Testis (tissue), 2 donors: ENCODE measurements at regions not wholly inside any gene's neighbourhood (a gene's known extent, or its start where the extent isn't known, plus 50 kb on each side); places are given as distances from the start of the nearest gene placed in this dataset.
"Not testable (repeated sequence)": the region's sequence is repeated elsewhere in the genome, so short reads cannot be mapped to it uniquely, and the experiment has no call there.

Experiments used
- DNase-seq: peaks from one replicate; pipeline ENCODE4 v3.0.0-alpha.2; 2019
- H3K27ac ChIP-seq, 2 donors: fragments of 200-600 bp; sonication (generic); one replicate each; pipeline ENCODE4 v1.5.1; 2019
- H3K27me3 ChIP-seq: fragments of 200-600 bp; sonication (generic); one replicate; pipeline ENCODE4 v1.5.1; 2019
- H3K36me3 ChIP-seq: fragments of 200-600 bp; sonication (generic); one replicate; pipeline ENCODE4 v1.5.1; 2017; ENCODE audit warnings: low read depth; ENCODE audit errors: missing control alignments
- H3K4me1 ChIP-seq: fragments of 200-600 bp; sonication (generic); one replicate; pipeline ENCODE4 v1.5.1; 2019
- H3K4me3 ChIP-seq, 2 donors: fragments of 200-600 bp; sonication (generic); one replicate each; pipeline ENCODE4 v1.5.1; 2017 to 2019
- H3K9me3 ChIP-seq: fragments of 200-600 bp; sonication (generic); one replicate; pipeline ENCODE4 v1.5.1; 2017
- POLR2A ChIP-seq: fragments of 450-650 bp; IDR thresholded peaks from one replicate; pipeline ENCODE4 v1.6.1; 2017; ENCODE audit warnings: antibody characterized with exemption, mild to moderate bottlenecking, moderate library complexity
- WGBS, 2 donors: methylation state at CpG; one replicate each; pipeline ENCODE4 v1.1.5; 2018; 5-methylcytosine and 5-hydroxymethylcytosine counted together
- intact Hi-C: fragments of 100-400 bp; cut with DNase I; formaldehyde crosslinking; loops from one replicate; pipeline ENCODE4 v1.15.1; 2023; ENCODE audit warnings: low total_unique reads
- TF ChIP-seq, protein P1 (sequence below), 3 experiments: fragments of 450-650 bp in 2 of 3; fragments of 200-600 bp in 1 of 3; sonication (generic) in 1 of 3; IDR thresholded peaks; one replicate each; pipeline ENCODE4 v1.5.1; 2016 to 2019; ENCODE audit warnings: antibody characterized with exemption in 3 of 3, mild to moderate bottlenecking in 2 of 3, moderate library complexity in 1 of 3

DNA sequence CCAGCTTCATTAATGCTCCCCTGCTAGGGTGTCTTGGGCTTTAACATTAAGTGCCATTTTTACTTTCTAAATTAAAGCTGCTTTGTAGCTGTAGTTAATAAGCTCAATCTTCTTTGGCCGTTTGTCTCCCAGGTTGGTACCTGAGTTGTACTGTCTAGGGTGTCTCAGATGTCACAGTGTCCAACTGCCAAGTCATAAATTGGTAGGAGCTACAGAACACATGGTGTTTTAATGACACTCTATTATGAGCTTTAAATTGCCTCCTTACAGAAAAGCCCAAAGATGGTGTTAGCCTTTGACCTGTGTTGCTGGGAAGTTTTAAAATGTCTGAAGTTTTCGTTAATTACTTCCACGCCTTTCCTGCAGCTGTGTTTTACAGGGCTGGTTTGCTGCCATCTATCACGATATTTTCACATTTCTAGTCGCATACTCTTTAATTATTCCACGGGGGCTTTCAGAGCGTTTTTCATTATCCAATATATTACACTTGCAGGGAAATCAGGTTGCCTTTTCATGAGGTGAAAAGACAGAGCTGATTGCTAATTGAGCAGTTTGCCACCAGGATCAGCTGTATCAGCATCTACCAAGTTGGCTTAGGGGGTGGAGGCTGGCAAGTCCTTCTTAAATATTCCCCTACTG lies 247.8 kb upstream of the PLPP4 start:
- 55 to 60% methylated on average over 7 of the region's 7 CpGs for WGBS, 2 donors
- Histone ChIP-seq H3K9me3 (no peaks in the 10 kb centered on the region), H3K36me3 (no peaks in the 10 kb centered on the region), H3K4me1 (no peaks in the 10 kb centered on the region), H3K27me3 (no peaks in the 10 kb centered on the region), H3K27ac (no peak overlapping the region), H3K4me3 (no peak overlapping the region)
- intact Hi-C loops = no loop called here
- TF ChIP-seq, protein P1, sequence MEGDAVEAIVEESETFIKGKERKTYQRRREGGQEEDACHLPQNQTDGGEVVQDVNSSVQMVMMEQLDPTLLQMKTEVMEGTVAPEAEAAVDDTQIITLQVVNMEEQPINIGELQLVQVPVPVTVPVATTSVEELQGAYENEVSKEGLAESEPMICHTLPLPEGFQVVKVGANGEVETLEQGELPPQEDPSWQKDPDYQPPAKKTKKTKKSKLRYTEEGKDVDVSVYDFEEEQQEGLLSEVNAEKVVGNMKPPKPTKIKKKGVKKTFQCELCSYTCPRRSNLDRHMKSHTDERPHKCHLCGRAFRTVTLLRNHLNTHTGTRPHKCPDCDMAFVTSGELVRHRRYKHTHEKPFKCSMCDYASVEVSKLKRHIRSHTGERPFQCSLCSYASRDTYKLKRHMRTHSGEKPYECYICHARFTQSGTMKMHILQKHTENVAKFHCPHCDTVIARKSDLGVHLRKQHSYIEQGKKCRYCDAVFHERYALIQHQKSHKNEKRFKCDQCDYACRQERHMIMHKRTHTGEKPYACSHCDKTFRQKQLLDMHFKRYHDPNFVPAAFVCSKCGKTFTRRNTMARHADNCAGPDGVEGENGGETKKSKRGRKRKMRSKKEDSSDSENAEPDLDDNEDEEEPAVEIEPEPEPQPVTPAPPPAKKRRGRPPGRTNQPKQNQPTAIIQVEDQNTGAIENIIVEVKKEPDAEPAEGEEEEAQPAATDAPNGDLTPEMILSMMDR (IDR thresholded peaks at IDR 0.05) = no peak
- TF ChIP-seq POLR2A = no peak
- DNase-seq = no peak

DNA sequence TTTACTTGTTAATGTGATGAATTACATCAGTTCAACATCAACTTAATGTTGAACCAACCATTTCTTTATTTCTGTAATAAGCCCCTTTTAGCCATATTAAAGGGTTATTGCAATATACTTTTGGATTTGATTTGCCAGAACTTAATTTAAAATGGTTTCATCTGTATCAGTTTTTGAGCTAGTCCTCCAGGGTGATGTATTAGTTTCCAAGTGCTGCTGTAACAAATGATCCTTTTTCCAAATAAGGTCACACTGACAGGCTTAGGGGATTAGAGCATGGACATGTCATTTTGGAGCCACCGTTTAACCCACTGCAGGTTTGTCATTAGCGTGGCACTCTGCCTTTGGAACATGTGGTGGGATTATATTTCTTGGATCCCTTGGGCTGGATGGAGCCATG lies 244.8 kb upstream of the PLPP4 start:
- H3K9me3 ChIP-seq = no peaks in the 10 kb centered on the region
- no peak for DNase-seq
- WGBS, 2 donors = 90 to 95% methylated on average over 2 of the region's 2 CpGs
- no peaks in the 10 kb centered on the region for H3K4me1 ChIP-seq
- intact Hi-C loops = no loop called here
- no peaks in the 10 kb centered on the region for H3K36me3 ChIP-seq
- H3K27me3 ChIP-seq = no peaks in the 10 kb centered on the region
- H3K4me3 ChIP-seq = no peak overlapping the region
- no peak overlapping the region for H3K27ac ChIP-seq
- TF ChIP-seq POLR2A = no peak
- TF ChIP-seq, protein P1 (IDR thresholded peaks at IDR 0.05) = no peak

DNA sequence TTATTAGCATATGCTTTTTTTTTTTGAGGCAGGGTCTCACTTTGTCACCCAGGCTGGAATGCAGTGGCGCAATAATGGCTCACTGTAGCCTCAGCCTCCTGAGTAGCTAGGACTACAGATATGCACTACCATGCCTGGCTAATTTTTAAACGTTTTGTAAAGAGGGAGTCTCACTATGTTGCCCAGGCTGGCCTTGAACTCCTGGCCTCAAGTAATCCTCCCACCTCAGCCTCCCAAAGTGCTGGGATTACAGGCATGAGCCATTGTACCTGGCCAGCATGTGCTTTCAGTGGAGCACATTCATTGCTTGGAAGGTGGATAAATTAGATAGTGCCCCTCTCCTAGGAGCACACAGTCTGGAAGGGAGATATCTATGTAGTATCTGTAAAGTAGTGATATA lies 243.7 kb upstream of the PLPP4 start:
- intact Hi-C loops, H3K27me3 ChIP-seq, H3K4me3 ChIP-seq, H3K4me1 ChIP-seq, H3K9me3 ChIP-seq, H3K27ac ChIP-seq, H3K36me3 ChIP-seq, DNase-seq: not testable (repeated sequence)
- 64 to 73% methylated on average over 2 of the region's 2 CpGs for WGBS, 2 donors

DNA sequence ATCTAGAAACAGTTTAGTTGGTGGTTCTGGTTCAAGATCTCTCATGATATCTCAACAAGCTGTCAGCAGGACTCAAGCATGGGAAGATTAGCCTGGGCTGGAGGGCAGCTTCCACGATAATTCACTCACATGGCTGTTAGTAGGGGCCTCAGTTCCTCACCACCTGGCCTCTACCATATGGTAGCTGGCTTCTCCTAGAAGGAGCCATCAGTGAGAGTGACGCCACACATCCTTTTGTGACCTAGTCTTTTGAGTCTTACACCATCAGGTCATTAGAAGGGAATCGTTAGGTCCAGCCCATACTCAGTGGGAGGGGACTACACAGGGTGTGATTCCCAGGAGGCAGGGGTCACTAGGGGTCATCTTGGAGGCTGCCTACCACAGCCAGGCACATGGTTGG lies 239.3 kb upstream of the PLPP4 start:
- Histone ChIP-seq H3K27me3 (no peaks in the 10 kb centered on the region), H3K9me3 (no peaks in the 10 kb centered on the region), H3K4me1 (no peaks in the 10 kb centered on the region), H3K4me3 (no peak overlapping the region), H3K36me3 (no peaks in the 10 kb centered on the region), H3K27ac (no peak overlapping the region)
- TF ChIP-seq POLR2A = no peak
- TF ChIP-seq, protein P1 (IDR thresholded peaks at IDR 0.05) = no peak
- intact Hi-C loops = no loop called here
- 46 to 69% methylated on average over 3 of the region's 3 CpGs for WGBS, 2 donors
- no peak for DNase-seq

DNA sequence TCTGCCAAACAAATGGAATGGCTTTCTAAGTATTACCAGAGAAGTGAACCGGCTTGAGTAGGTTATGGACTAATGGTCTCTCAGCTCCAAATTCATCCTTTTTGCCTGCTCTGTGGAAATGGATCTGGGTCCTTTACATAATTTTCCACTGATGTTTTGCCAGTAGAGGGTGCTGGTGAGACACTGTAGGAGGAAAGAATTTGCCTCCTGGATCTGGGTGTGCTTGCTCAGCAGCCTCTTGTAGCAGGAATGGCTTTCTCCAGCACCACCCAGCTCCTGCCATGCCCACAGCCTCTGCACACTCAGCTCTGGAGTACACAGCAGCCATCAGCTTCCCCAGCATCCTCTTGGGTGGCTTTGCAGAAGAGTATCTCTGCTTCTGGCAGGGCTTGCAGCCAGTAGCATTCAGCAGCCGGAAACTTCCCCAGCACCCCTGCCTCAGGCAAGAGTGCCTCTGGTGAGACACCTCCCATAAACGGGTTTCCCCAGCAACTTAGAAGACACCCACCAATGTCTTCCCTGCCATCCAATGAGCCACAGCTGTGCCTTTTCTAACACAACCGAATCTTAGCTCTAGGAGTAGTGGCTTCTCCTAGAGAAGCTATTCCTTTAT lies 235.0 kb upstream of the PLPP4 start:
- H3K27me3 ChIP-seq = no peaks in the 10 kb centered on the region
- TF ChIP-seq, protein P1 (IDR thresholded peaks at IDR 0.05) = peak in 2 of 3 experiments; percentile 24 to 31
- TF ChIP-seq POLR2A = no peak

More for the DNA sequence above, 235.0 kb upstream of the PLPP4 start:
- Histone ChIP-seq H3K36me3 (no peaks in the 10 kb centered on the region), H3K9me3 (no peaks in the 10 kb centered on the region), H3K4me3 (no peak overlapping the region), H3K27ac (no peak overlapping the region), H3K4me1 (no peaks in the 10 kb centered on the region)
- intact Hi-C loops = no loop called here
- 56% methylated on average over 4 of the region's 4 CpGs for WGBS, 2 donors
- peak; percentile 44 for DNase-seq
